MG63 (cell line): ENCODE measurements at regions not wholly inside any gene's neighbourhood (a gene's known extent, or its start where the extent isn't known, plus 50 kb on each side); places are given as distances from the start of the nearest gene placed in this dataset.

Source experiments
- DNase-seq: peaks from one replicate; pipeline ENCODE4 v3.0.0-alpha.2; 2020
- H3K27me3 ChIP-seq: fragments of 250-450 bp; sonication (Bioruptor Pico); 2 replicates; pipeline ENCODE4 v1.5.1; 2020; ENCODE audit warnings: mild to moderate bottlenecking, moderate library complexity
- H3K36me3 ChIP-seq: fragments of 250-450 bp; sonication (Bioruptor Pico); 2 replicates; pipeline ENCODE4 v1.5.1; 2020; ENCODE audit warnings: mild to moderate bottlenecking, moderate library complexity
- H3K4me3 ChIP-seq: fragments of 250-450 bp; sonication (Bioruptor Pico); 2 replicates; pipeline ENCODE4 v1.5.1; 2020; ENCODE audit warnings: mild to moderate bottlenecking, moderate library complexity
- H3K9me3 ChIP-seq: fragments of 250-450 bp; sonication (Bioruptor Pico); 2 replicates; pipeline ENCODE4 v1.5.1; 2020; ENCODE audit warnings: mild to moderate bottlenecking, moderate library complexity

GRCh38 chr2:106972782-106973181 is 86.8 kb upstream of the ST6GAL2 start:
- H3K36me3 ChIP-seq: no peaks in the 10 kb centered on the region
- no peaks in the 10 kb centered on the region for H3K9me3 ChIP-seq
- no peaks in the 10 kb centered on the region for H3K27me3 ChIP-seq
- H3K4me3 ChIP-seq: no peak overlapping the region
- DNase-seq: no peak

GRCh38 chr2:106974891-106975290 is 88.9 kb upstream of the ST6GAL2 start:
- no peak for DNase-seq
- no peak overlapping the region for H3K4me3 ChIP-seq
- no peaks in the 10 kb centered on the region for H3K9me3 ChIP-seq
- H3K27me3 ChIP-seq: no peaks in the 10 kb centered on the region
- no peaks in the 10 kb centered on the region for H3K36me3 ChIP-seq

- no peaks in the 10 kb centered on the region for H3K9me3 ChIP-seq
- no peak overlapping the region for H3K4me3 ChIP-seq
- DNase-seq: no peak
- no peaks in the 10 kb centered on the region for H3K36me3 ChIP-seq
- H3K27me3 ChIP-seq: no peaks in the 10 kb centered on the region
Observed at GRCh38 chr2:106975641-106976040, 89.7 kb upstream of the ST6GAL2 start.

- Histone ChIP-seq H3K9me3 (no peaks in the 10 kb centered on the region), H3K36me3 (no peaks in the 10 kb centered on the region)
Observed at GRCh38 chr2:106976548-106976947, 90.6 kb upstream of the ST6GAL2 start.

GRCh38 chr2:106977717-106978116 is 91.8 kb upstream of the ST6GAL2 start:
- no peaks in the 10 kb centered on the region for H3K9me3 ChIP-seq
- no peaks in the 10 kb centered on the region for H3K36me3 ChIP-seq
- no peak overlapping the region for H3K4me3 ChIP-seq
- no peak for DNase-seq
- no peaks in the 10 kb centered on the region for H3K27me3 ChIP-seq

More at GRCh38 chr2:106976548-106976947, 90.6 kb upstream of the ST6GAL2 start:
- no peaks in the 10 kb centered on the region for H3K27me3 ChIP-seq
- no peak for DNase-seq
- no peak overlapping the region for H3K4me3 ChIP-seq

- no peak overlapping the region for H3K4me3 ChIP-seq
- no peaks in the 10 kb centered on the region for H3K36me3 ChIP-seq
- no peaks in the 10 kb centered on the region for H3K9me3 ChIP-seq
- H3K27me3 ChIP-seq: no peaks in the 10 kb centered on the region
- DNase-seq: no peak
Observed at GRCh38 chr2:106978647-106979046, 92.7 kb upstream of the ST6GAL2 start.

GRCh38 chr2:106981491-106981890 is 95.5 kb upstream of the ST6GAL2 start:
- H3K27me3 ChIP-seq: no peaks in the 10 kb centered on the region
- no peaks in the 10 kb centered on the region for H3K36me3 ChIP-seq
- H3K9me3 ChIP-seq: no peaks in the 10 kb centered on the region
- H3K4me3 ChIP-seq: no peak overlapping the region
- no peak for DNase-seq

- DNase-seq: no peak
- Histone ChIP-seq H3K27me3 (no peaks in the 10 kb centered on the region), H3K9me3 (no peaks in the 10 kb centered on the region), H3K4me3 (no peak overlapping the region), H3K36me3 (no peaks in the 10 kb centered on the region)
Observed at GRCh38 chr2:106982350-106982749, 96.4 kb upstream of the ST6GAL2 start.

- Histone ChIP-seq H3K4me3 (no peak overlapping the region), H3K9me3 (no peaks in the 10 kb centered on the region), H3K36me3 (no peaks in the 10 kb centered on the region), H3K27me3 (no peaks in the 10 kb centered on the region)
- no peak for DNase-seq
Observed at GRCh38 chr2:106983305-106983704, 97.3 kb upstream of the ST6GAL2 start.

- DNase-seq: no peak
- H3K4me3 ChIP-seq: no peak overlapping the region
- H3K9me3 ChIP-seq: no peaks in the 10 kb centered on the region
- H3K27me3 ChIP-seq: no peaks in the 10 kb centered on the region
- no peaks in the 10 kb centered on the region for H3K36me3 ChIP-seq
Observed at GRCh38 chr2:106988361-106988760, 102.4 kb upstream of the ST6GAL2 start.

GRCh38 chr2:106990297-106990696 is 104.3 kb upstream of the ST6GAL2 start:
- no peaks in the 10 kb centered on the region for H3K36me3 ChIP-seq
- H3K9me3 ChIP-seq: no peaks in the 10 kb centered on the region
- no peaks in the 10 kb centered on the region for H3K27me3 ChIP-seq
- no peak for DNase-seq
- no peak overlapping the region for H3K4me3 ChIP-seq

GRCh38 chr2:106991866-106992265 is 105.9 kb upstream of the ST6GAL2 start:
- no peaks in the 10 kb centered on the region for H3K27me3 ChIP-seq
- H3K36me3 ChIP-seq: no peaks in the 10 kb centered on the region
- H3K9me3 ChIP-seq: no peaks in the 10 kb centered on the region
- no peak for DNase-seq
- no peak overlapping the region for H3K4me3 ChIP-seq

GRCh38 chr2:106995556-106995955 is 109.6 kb upstream of the ST6GAL2 start:
- no peak for DNase-seq
- no peaks in the 10 kb centered on the region for H3K9me3 ChIP-seq
- H3K4me3 ChIP-seq: no peak overlapping the region
- H3K36me3 ChIP-seq: no peaks in the 10 kb centered on the region
- H3K27me3 ChIP-seq: no peaks in the 10 kb centered on the region

GRCh38 chr2:106996171-106996769 is 110.3 kb upstream of the ST6GAL2 start:
- H3K4me3 ChIP-seq: no peak overlapping the region
- no peaks in the 10 kb centered on the region for H3K27me3 ChIP-seq

GRCh38 chr2:106997204-106997603 is 111.2 kb upstream of the ST6GAL2 start:
- Histone ChIP-seq H3K9me3 (no peaks in the 10 kb centered on the region), H3K4me3 (no peak overlapping the region), H3K36me3 (no peaks in the 10 kb centered on the region), H3K27me3 (no peaks in the 10 kb centered on the region)
- DNase-seq: no peak

More at GRCh38 chr2:106996171-106996769, 110.3 kb upstream of the ST6GAL2 start:
- H3K9me3 ChIP-seq: no peaks in the 10 kb centered on the region
- no peaks in the 10 kb centered on the region for H3K36me3 ChIP-seq
- no peak for DNase-seq

GRCh38 chr2:107001062-107001461 is 115.1 kb upstream of the ST6GAL2 start:
- no peaks in the 10 kb centered on the region for H3K27me3 ChIP-seq
- H3K9me3 ChIP-seq: no peaks in the 10 kb centered on the region
- no peak overlapping the region for H3K4me3 ChIP-seq
- H3K36me3 ChIP-seq: no peaks in the 10 kb centered on the region
- DNase-seq: no peak

- H3K4me3 ChIP-seq: no peak overlapping the region
Observed at GRCh38 chr2:107001551-107001950, 115.6 kb upstream of the ST6GAL2 start.

GRCh38 chr2:107001964-107002696 is 116.2 kb upstream of the ST6GAL2 start:
- Histone ChIP-seq H3K36me3 (no peaks in the 10 kb centered on the region), H3K27me3 (no peaks in the 10 kb centered on the region), H3K4me3 (no peak overlapping the region), H3K9me3 (no peaks in the 10 kb centered on the region)
- DNase-seq: no peak

More at GRCh38 chr2:107001551-107001950, 115.6 kb upstream of the ST6GAL2 start:
- no peaks in the 10 kb centered on the region for H3K36me3 ChIP-seq
- H3K27me3 ChIP-seq: no peaks in the 10 kb centered on the region
- no peaks in the 10 kb centered on the region for H3K9me3 ChIP-seq
- no peak for DNase-seq
